ENCODE measurements at regions not wholly inside any gene's neighbourhood (a gene's known extent, or its start where the extent isn't known, plus 50 kb on each side); places are given as distances from the start of the nearest gene placed in this dataset.

DNA sequence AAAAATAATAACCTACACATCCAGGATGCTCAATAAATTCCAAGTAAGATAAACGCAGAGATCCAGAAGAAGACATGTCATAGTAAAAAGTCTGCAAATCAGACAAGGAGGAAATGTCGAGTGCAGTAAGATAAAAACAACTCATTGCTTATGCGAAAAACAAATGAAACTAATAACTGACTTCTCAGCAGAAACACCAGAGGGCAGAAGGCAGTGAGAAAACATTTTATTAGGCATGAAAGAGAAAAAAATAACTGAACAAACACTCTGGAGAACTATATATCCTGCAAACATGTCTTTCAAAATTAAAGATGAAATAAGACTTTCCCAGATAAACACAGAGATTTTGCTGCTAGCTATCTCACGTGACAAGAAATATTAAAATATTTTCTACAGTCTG lies 201.3 kb upstream of the CTSO start:
- TF ChIP-seq EZH2 (IDR thresholded peaks at IDR 0.05; ENCODE audit: low read depth, unreplicated experiment) (no peak), EZH2phosphoT487 (IDR thresholded peaks at IDR 0.05; ENCODE audit: unreplicated experiment) (no peak), ZNF114 (CRISPR knock-in tag; IDR thresholded peaks at IDR 0.05) (no peak), STAT1 (IDR thresholded peaks at IDR 0.05; ENCODE audit: unreplicated experiment) (no peak)
- TF ChIP-seq, protein P1, sequence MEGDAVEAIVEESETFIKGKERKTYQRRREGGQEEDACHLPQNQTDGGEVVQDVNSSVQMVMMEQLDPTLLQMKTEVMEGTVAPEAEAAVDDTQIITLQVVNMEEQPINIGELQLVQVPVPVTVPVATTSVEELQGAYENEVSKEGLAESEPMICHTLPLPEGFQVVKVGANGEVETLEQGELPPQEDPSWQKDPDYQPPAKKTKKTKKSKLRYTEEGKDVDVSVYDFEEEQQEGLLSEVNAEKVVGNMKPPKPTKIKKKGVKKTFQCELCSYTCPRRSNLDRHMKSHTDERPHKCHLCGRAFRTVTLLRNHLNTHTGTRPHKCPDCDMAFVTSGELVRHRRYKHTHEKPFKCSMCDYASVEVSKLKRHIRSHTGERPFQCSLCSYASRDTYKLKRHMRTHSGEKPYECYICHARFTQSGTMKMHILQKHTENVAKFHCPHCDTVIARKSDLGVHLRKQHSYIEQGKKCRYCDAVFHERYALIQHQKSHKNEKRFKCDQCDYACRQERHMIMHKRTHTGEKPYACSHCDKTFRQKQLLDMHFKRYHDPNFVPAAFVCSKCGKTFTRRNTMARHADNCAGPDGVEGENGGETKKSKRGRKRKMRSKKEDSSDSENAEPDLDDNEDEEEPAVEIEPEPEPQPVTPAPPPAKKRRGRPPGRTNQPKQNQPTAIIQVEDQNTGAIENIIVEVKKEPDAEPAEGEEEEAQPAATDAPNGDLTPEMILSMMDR (conservative IDR thresholded peaks at IDR 0.05; ENCODE audit: low read depth in 2 of 2), result peak in 1 of 2 experiments; percentile 20; a peak in 1 of 4 replicates

All from GM23338 (cell line).